HG03378 (cell line): ENCODE measurements at regions not wholly inside any gene's neighbourhood (a gene's known extent, or its start where the extent isn't known, plus 50 kb on each side); places are given as distances from the start of the nearest gene placed in this dataset.

Experiments used
- ATAC-seq: cut with Tn5 transposase; IDR thresholded peaks from one replicate; pipeline ENCODE4 v1.9.1; 2021; ENCODE audit warnings: mild to moderate bottlenecking, moderate library complexity; ENCODE audit not compliant: unreplicated experiment

DNA sequence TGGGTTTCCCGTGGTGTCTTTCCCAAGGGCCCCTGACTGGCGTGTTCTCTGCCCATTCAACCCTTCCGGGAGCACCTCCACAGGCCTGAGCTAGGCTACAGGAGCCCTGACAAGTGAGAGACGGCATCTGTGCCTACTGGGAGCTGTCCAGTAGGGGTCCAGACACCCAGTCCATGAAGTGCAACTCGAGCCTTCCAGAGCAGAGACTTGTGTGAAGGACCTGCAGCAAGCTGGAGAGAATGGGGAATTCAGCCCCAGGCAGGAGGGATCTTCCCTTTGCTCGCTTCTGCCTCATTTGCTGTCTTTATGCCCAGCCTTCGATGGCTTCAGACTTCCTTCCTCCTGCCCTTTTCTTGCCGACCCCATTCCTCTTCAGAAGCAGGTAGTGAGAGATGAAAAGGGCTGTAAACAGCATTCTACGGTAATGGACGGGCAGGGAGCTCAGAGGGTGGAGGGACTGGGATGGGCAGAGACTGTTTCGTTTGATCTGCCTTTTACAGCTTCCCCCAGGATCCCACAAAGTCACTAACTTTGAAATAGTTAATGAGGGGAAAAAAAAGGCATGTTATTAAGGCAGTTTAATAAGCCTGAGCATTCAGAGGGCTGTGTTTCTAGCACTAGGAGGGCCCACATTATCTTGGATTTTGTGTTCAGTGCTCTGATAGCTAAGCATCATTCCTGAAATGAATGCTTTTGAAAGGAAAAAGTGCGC lies 327.6 kb downstream of the FGF9 start:
- ATAC-seq: no peak

DNA sequence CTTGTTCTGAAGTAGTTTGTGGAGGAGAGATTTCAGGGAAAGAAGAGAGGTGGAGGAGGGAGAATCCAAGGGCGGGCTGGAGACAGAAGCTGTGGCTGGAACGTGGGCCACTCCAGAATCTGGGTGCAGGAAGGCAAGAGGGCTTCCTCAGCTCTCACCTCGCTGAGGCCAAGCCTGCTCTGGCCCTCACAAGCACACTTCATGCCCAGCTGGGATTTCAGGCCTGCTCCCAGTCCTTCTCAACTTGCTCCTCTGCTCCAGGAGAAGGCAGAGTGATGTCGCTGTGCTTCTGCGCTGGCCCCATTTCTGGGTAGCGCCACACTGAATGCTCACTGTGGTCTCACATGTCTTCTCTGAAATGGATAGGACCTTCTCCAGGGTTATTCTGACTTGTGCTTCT lies 328.8 kb downstream of the FGF9 start:
- ATAC-seq: no peak

DNA sequence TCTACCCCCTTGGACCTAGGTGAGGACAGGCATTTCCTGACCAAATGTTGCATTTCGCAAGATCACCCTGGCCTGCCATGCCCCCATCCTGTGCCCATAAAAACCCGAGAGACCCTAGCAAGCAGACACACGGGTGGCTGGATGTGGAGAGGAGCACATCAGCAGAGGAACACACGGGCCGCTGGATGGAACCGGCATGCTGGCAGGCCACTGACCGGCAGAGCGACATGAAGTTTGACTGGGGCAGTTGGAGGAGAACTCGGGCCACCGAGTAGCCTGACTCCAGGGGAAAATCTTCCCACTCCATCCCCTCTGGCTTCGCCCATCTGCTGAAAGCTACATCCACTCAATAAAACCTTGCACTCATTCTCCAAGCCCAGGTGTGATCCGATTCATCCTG lies 329.3 kb downstream of the FGF9 start:
- ATAC-seq: no peak

DNA sequence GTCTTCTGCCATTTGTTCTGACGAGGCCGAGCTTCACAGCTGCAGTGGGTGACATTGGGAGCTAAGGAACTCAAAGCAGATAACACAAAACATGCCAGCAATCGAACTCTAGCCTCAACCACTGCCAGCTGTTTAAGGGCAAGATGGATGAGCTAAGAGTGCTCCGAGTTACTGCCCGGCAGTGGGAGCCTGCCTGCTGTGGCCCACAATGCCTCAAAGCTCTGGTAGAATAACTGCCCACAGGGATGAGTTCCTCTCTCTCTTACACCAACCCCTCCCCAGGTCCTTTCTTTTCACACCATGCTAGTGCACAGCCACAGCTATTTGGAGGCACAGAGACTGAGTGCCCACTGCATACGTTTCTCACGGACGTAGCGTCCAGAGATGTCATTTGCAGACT lies 330.5 kb downstream of the FGF9 start:
- ATAC-seq: no peak

DNA sequence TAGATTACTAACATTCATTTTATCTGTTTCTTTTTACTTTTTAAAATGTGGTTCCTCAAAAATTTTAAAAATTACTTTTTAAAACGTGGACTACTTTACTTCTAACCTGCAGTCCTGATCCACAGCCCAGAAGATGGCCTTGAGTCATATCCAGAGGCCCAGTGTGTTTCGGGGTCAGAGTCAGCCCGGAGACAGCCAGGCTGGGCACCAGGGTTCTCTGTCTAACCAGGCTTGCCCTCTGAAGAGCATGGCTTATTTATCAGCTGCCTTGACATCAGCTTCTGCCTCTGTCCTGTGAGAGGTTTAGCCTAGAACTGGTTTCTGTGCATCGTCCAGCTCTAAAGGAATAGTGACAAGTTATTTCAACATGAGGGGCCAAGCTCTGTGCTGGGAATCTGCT lies 332.0 kb downstream of the FGF9 start:
- no peak for ATAC-seq

DNA sequence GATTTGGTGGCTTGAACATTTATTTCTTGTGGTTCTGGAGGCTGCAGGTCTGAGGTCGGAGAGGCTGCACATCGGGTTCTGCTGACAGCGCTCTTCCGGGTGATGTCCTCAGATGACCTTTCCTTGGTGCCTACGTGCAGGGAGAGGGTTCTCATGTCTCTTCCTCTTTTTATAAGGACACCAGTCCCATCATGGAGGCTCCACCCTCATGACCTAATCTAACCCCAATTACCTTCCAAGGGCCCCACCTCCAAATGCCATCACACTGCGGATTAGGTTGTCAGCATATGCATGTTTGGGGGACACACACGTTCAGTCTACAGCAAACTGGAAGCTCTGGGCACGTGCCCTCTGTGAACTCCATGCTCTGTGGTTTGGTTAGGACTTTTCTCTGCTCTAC lies 338.6 kb downstream of the FGF9 start:
- no peak for ATAC-seq

DNA sequence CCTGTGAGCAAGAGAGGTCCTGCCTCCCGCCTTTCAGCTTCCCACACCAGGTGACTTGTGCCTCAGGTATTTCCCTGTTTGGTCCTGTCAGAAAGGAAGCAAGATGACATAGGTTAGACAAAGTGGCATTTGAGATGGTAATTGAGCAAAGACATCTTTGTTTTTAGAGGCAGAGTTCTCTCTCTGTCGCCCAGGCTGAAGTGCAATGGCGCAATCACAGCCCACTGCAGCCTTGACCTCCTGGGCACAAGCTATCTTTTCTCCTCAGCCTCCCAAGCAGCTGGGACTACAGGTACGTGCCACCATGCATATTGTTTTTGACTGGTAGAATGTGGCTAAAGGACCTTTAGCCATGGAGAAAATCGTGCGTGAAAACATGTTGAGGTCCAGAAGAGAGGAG lies 339.1 kb downstream of the FGF9 start:
- no peak for ATAC-seq

DNA sequence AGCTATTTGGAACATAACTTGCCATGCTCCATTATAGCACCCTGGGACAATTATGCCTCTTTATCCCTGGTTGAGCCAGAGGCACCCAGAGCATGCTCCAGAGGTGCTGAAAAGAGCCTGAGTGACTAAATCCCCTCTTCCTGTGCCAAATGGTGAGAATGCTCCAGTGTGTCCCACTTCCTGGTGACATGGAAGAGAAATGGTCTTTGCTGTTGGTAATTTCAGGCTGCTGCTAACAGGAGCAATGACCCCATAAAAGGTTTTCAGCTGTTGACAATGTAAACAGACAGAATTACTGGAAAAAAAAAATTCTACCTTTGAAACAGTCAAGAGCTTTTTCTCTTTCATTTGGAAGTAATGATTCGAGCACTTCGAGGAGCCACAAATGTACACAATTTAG lies 341.8 kb downstream of the FGF9 start:
- ATAC-seq: no peak

DNA sequence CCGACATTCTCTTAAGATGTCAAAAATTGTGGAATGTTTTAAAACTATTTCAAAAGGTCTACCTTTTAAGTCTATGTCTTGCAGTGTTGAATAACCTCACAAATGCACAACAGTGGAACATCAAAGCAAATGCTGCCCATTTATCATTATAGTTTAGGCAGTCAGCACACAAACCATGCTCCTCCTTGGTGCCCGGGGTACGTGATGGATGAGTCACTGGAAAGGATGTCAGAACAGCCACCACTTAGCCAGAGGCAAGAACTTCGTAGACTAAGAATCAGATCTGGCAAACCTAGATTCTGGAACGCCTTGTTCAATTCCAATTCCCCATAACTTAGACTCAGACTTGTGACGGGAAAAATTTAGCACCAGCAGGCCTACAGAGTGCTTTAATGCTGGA lies 343.6 kb downstream of the FGF9 start:
- no peak for ATAC-seq

DNA sequence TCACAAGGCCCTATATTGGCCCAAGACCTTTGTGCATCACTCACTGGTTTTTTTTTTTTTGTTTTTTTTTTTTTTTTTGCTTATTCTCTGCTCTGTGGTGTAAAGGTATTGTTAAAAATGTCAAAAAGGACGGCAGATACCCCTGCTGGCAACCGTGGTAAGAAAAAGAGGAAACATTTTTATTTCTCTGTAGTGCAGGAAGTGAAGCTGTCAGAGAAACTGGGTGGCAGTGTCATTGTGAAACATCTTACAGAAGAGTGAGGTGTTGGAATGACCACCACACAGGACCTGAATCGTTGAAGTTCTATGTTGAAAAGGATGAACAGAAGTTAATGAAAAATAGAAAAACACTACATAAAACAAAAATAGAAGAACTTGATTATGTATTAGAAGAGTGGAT lies 346.4 kb downstream of the FGF9 start:
- ATAC-seq: peak; percentile 99

DNA sequence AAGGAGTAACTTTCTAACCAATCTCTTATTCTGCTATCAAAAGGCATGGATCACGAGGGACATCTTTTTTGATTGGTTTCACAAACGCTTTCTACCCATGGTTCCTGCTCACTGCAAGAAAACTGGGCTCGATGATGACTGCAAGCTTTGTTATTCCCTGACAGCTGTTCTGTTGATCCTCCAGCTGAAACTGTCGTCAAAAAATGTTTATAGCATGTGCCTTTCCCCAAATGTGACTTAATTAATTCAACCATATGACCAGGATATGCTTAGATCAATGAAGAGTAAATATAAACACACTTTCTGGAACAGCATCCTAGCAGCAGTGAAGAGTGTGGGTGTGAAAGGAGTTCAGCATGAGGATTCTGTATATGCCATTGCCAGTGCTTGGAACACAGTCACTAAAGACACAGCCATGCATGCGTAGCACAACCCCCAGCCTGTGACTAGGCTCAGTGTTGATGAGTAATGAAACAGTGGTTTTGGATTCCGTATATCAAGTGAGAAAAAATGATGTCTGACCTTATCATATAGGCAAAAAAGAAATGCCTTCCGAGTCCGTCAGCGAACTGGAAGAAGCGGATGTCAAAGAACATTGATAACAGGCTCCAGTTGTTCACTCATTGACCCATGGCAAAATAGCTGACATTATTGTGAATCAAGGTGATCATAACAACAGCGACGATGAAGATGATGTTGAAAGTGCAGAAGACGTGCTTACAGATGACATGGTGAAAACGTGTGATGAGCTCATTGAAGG lies 347.4 kb downstream of the FGF9 start:
- no peak for ATAC-seq

DNA sequence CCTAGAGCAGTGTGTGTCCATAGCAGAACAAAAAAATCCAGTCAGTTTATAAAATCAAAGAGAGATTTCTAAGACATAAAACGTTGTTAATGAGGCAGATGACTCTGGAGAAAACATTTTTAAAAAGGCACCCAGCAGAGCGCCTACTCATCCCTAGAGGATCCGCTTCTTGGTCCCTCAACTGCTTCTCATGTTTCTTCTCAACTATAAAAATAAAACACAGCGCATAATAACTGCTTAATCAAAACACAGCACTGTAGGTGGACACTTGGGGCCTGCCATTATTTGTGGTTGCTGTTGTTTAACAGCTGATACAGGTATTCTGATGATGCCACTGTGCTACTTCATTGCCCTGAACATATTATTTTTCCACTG lies 347.9 kb downstream of the FGF9 start:
- no peak for ATAC-seq

DNA sequence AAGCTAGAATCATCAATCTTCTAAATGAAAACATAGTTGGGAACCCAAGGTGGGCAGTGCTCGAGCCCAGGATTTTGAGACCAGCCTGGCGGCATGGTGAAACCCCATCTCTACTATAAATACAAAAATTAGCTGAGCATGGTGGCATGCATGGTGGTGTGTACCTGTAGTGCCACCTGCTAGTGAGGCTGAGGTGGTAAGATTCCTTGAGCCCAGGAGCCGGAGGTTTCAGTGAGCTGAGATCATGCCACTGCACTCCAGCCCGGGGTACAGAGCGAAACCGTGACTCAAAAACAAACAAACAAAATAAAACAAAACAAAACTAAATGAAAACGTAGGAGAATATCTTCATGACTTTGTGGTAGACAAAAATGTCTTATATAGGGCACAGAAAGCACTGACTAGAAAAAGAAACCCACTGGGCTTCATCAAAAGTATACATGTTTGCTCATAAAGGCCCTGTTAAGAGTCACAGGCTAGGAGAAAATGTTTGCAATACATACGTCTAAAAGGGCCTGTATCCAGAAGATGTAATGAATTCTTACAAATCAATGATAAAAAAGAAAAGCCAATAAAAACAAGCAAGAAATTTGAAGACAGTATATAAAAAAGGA lies 353.6 kb downstream of the FGF9 start:
- ATAC-seq: no peak

DNA sequence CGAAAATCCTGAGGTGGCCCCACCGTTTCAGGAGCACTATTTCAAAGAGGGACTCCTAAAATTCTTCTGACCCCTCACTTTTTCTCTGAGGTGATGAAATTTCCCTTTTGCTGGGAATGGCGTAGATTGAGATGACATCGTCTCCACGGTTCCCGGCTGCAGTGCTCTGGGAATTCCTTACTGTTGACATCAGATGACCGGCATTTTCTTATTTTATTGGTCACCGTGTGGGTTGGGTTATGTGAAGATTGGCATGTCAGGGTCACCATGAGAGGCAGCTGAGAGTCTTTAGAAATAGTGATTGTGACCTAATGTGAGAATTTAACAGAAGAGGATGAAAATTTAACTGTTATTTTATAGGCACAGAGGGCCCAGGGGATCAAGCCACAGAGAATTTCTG lies 356.7 kb downstream of the FGF9 start:
- no peak for ATAC-seq

DNA sequence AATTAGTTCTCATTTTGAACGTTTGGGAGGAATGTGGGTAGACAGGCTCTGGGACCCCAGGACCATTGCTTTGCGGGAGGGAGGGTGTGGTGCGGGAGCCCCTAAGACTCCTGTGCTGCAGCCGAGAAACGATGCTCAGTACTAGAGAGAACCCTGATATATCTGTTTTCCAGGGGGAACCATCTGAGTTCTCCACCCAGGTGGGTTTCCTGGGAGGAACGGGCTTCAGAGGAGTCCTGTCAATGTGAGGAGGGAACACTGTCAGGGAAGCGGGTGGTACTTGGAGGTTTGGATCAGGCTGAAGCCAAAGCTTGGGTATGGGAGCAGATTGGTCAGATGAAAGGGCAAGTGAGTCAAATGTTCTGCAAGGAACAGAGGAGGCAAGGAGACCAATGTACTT lies 358.0 kb downstream of the FGF9 start:
- no peak for ATAC-seq

DNA sequence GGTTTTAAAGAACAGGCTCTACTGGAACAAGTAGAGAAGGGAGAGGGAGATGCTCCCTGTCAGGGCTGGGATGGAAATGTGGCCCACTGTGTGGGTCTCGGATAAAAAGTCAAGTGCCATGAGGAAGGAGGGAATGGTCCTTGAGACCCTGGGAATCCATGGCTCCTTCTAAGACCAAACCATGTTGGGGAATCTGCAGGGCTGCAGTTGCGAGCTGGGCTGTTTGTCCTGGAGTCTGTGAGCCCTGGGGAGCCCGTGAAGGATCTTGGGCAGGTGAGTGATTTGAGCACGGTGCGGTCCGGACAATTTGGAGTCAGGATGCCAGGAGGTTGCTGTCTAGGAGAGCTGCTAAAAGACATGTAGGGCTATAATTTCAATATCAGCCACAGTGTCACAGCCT lies 359.4 kb downstream of the FGF9 start:
- no peak for ATAC-seq

DNA sequence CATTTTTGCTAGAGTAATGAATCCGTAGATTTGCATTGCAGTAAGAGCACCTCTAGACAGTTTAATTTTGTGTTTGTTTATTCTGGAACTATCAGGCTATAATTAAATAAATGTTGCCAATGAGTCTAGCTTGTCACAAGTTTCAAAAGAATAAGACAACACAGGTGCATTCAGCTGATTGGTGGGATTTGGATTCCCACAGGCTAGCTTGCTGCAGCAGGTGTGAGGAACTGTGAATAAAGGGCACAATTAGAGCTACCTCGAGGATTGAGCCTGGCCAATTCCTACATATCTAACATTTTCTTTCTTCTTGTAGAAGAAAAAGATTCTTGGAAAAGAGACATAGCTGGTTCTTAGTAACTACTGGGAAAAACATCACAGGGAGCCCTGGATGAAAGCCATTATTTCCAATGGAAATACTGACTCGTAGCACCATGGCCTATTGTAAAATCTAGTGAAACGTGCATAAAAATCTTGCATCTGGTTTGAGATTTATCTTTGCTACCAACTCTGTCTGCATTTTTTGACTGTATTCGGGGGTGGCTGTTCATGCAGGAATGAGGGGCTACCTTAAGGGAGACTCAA lies 360.9 kb downstream of the FGF9 start:
- ATAC-seq: no peak

DNA sequence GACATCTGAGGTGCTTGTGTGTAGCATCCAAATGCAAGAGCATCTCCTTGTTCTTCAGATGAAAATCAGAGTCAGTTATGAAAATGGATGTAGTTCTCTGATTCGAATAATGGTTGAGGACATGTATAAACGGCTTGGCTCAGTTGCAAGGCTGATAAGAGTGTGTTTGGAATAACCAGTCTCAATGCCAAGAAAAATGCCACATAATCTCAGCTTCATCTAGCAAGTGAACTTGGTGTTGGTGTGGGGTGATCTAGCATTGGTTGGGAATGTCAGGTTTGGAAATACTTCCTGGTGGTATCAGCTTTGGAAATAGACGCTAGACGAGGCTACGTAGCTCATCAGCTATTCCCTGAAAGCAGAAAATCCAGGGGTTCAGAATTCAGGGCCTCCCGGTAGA lies 362.0 kb downstream of the FGF9 start:
- no peak for ATAC-seq

DNA sequence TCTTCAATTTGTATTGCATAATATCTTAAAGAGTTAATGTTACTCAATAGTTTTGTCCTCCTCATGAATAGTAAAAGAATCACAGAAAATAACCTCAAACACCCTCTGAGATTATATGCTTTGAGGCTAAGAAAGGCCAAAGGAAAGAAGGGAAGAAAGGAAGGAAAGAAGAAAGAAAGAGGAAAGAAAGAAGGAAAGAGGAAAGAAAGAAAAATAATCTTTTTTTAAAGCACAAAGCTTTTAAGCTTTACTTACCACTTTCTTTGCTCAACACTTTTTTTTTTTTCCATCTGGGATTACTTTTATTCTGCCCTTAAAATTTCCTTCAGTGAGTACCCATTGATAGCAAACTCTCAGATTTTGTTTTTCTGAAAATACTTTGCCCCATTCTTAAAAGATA lies 369.1 kb downstream of the FGF9 start:
- no peak for ATAC-seq

DNA sequence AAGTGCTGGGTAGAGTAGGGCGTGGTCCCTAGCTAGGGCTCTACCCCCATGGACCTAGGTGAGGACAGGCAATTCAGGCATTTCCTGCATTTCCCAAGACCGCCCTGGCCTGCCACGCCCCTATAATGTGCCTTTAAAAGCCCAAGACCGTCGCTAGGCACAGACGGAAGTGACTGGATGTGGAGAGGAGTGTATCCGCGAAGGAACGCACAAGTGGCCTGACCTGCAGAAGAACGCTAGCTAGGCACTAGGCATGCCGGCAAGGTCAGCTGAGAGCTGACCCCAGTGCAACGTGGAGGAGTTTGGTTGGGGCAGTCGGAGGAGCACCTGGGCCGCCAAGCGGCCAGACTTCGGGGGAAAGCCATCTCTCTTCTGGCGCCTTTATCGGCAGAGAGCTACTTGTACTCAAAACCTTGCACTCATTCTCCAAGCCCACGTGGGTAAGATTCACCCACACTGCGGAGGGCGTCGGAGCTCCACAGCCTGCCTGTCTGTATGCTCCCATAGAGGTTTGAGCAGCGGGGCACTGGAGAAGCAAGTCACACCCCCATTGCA lies 370.0 kb downstream of the FGF9 start:
- ATAC-seq: peak; percentile 56

DNA sequence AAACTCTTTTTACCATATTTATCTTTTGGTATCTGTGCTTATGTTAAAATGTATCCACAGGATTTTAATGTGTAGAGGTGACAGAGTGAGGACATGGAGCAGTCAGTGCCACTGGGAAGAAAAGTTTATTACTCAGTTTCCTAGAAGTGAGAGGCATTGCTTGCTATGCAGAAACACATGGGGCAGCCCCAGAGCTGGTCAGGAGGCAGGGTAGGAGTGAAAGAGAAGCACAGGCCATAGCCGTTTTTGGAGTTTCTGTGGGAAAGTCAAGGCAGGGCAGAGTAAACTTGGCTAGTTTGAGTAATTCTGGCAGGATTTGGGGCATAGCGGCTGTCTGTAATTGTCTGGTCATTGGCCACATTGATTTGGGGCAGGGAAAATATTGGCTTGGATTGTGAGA lies 370.9 kb downstream of the FGF9 start:
- no peak for ATAC-seq
